ENCODE measurements at regions not wholly inside any gene's neighbourhood (a gene's known extent, or its start where the extent isn't known, plus 50 kb on each side); places are given as distances from the start of the nearest gene placed in this dataset.

DNA sequence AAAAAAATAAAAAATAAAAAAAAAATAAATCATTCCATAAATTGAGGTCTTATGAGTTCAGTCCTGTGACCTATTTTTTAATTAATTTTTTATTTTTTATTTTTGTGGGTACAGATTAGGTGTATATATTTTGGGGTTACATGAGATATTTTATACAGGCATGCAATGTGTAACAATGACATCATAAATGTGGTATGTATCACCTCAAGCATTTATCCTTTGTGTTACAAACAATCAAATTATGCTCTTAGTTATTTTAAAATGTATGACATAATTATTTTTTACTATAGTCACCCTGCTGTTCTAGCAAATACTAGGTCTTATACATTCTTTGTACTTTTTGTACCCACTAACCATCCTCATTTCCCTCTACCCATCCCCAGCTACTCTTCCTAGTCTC lies 537.9 kb downstream of the HINT1 start:
- TF ChIP-seq, protein P1, sequence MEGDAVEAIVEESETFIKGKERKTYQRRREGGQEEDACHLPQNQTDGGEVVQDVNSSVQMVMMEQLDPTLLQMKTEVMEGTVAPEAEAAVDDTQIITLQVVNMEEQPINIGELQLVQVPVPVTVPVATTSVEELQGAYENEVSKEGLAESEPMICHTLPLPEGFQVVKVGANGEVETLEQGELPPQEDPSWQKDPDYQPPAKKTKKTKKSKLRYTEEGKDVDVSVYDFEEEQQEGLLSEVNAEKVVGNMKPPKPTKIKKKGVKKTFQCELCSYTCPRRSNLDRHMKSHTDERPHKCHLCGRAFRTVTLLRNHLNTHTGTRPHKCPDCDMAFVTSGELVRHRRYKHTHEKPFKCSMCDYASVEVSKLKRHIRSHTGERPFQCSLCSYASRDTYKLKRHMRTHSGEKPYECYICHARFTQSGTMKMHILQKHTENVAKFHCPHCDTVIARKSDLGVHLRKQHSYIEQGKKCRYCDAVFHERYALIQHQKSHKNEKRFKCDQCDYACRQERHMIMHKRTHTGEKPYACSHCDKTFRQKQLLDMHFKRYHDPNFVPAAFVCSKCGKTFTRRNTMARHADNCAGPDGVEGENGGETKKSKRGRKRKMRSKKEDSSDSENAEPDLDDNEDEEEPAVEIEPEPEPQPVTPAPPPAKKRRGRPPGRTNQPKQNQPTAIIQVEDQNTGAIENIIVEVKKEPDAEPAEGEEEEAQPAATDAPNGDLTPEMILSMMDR (IDR thresholded peaks at IDR 0.05; ENCODE audit: low read length): no peak
- TF ChIP-seq EZH2 (IDR thresholded peaks at IDR 0.05; ENCODE audit: borderline replicate concordance, low read length): no peak
